Spleen (tissue), 11 donors: ENCODE measurements at regions not wholly inside any gene's neighbourhood (a gene's known extent, or its start where the extent isn't known, plus 50 kb on each side); places are given as distances from the start of the nearest gene placed in this dataset.
A peak's percentile ranks its signal among the peaks of the same experiment; 100 is the strongest.

Experiments
- DNase-seq: peaks from one replicate; pipeline ENCODE4 v3.0.0-alpha.2; 2020
- H3K27ac ChIP-seq, 8 donors: fragments of 200-600 bp; sonication (generic) in 7 of 8; 1 replicate in 4 of 8; 2 replicates in 4 of 8; pipeline versions ENCODE4 v1.5.0 to v1.8.0; 2016 to 2021; ENCODE audit warnings: inconsistent platforms in 4 of 8, mild to moderate bottlenecking in 4 of 8, moderate library complexity in 1 of 8
- H3K27me3 ChIP-seq, 7 donors: fragments of 200-600 bp; sonication (generic) in 6 of 7; replicated peaks in 1 of 7; 1 replicate in 4 of 7; 2 replicates in 3 of 7; pipeline versions ENCODE4 v1.5.0 to v1.8.0; 2016 to 2021; ENCODE audit warnings: inconsistent platforms in 3 of 7, mild to moderate bottlenecking in 1 of 7
- H3K36me3 ChIP-seq, 6 donors: fragments of 200-600 bp; sonication (generic) in 5 of 6; 1 replicate in 4 of 6; 2 replicates in 2 of 6; pipeline versions ENCODE4 v1.5.0 to v1.8.0; 2016 to 2021; ENCODE audit warnings: inconsistent platforms in 2 of 6
- H3K4me1 ChIP-seq, 6 donors: fragments of 200-600 bp; sonication (generic) in 5 of 6; 1 replicate in 3 of 6; 2 replicates in 3 of 6; pipeline versions ENCODE4 v1.5.0 to v1.8.0; 2016 to 2021; ENCODE audit warnings: inconsistent platforms in 3 of 6
- H3K4me3 ChIP-seq, 8 donors: fragments of 200-600 bp; sonication (generic) in 7 of 8; 1 replicate in 4 of 8; 2 replicates in 4 of 8; pipeline versions ENCODE4 v1.5.0 to v1.8.0; 2016 to 2021; ENCODE audit warnings: inconsistent platforms in 4 of 8, mild to moderate bottlenecking in 4 of 8, moderate library complexity in 2 of 8
- H3K9me3 ChIP-seq, 8 donors: fragments of 200-600 bp; sonication (generic) in 7 of 8; 1 replicate in 4 of 8; 2 replicates in 4 of 8; pipeline versions ENCODE4 v1.5.0 to v1.8.0; 2016 to 2021; ENCODE audit warnings: inconsistent platforms in 4 of 8
- CTCF ChIP-seq, 11 experiments: fragments of 200-600 bp in 7 of 11; fragments of 450-650 bp in 4 of 11; sonication (generic) in 4 of 11; IDR thresholded peaks in 8 of 11; conservative IDR thresholded peaks in 3 of 11; 1 replicate in 7 of 11; 2 replicates in 4 of 11; pipeline versions ENCODE4 v1.4.0 to v1.8.0; 2016 to 2021; ENCODE audit warnings: antibody characterized with exemption in 11 of 11, inconsistent platforms in 4 of 11, mild to moderate bottlenecking in 1 of 11
- POLR2A ChIP-seq, 3 donors: fragments of 450-650 bp; IDR thresholded peaks; one replicate each; pipeline ENCODE4 v1.5.1; 2017; ENCODE audit warnings: antibody characterized with exemption in 3 of 3, mild to moderate bottlenecking in 1 of 3
- POLR2AphosphoS5 ChIP-seq, 3 donors: sonication (generic); formaldehyde crosslinking; IDR thresholded peaks; one replicate each; pipeline ENCODE4 v1.5.1; 2017; ENCODE audit warnings: antibody characterized with exemption in 3 of 3
- WGBS, 5 donors: extraction: QIAGEN DNeasy Blood & Tissue Kit in 3 of 5; methylation state at CpG; one replicate each; pipeline versions ENCODE4 v1.1.5 to v1.1.7; 2013 to 2018; 5-methylcytosine and 5-hydroxymethylcytosine counted together
- intact Hi-C: fragments of 100-400 bp; cut with DNase I; formaldehyde crosslinking; loops from one replicate; pipeline ENCODE4 v1.15.0; 2023; ENCODE audit warnings: low total_unique reads
- donor health status: healthy with polysubstance abuse.
- donor health status: DM: no; HTN: no; CAD: no; lungs with moderate emphysema.
- donor health status: DM: no; HTN: no; CAD: no.
- donor health status: Bipolar disorder and iron deficiency.
- donor health status: healthy.
- donor health status: DM: no; HTN: no; CAD: no.
- donor health status: DM: yes; HTN: yes; CAD: no.

DNA sequence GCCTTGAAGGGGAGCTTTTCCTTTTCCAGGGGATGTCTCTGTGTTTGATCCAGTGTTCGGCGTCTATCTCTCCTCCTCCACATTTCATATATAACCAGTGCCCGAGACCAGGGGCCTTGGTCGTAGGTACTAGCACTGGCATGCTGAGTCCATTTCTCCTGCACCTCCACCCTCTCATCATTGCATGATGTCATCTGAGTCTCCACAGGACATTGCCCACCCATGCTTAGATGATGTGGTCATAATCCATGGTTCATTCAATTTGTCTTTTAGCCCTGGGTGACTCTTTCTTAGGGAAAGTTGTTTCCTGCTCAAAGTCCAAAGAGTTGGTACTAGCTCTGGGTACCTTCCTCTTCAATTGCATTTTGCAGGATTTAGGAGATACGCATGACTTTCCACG lies 328.1 kb downstream of the BCL11B start:
- Histone ChIP-seq H3K4me3 (no peak overlapping the region), H3K9me3 (no peaks in the 10 kb centered on the region), H3K27me3 (peaks cover 0 to 3% (median 0%) of the 10 kb centered on the region in 7 donors), H3K27ac (no peak overlapping the region), H3K36me3 (no peaks in the 10 kb centered on the region), H3K4me1 (no peaks in the 10 kb centered on the region)
- intact Hi-C loops, result no loop called here
- no peak for DNase-seq
- WGBS, 5 donors, result 79 to 97% (median 90%) methylated on average over 6 of the region's 6 CpGs
- TF ChIP-seq POLR2A (IDR thresholded peaks at IDR 0.05), result no peak
- no peak for TF ChIP-seq CTCF (IDR thresholded peaks at IDR 0.05 in 8 of 11, conservative IDR thresholded peaks at IDR 0.05 in 3 of 11)

- Histone ChIP-seq H3K9me3 (no peaks in the 10 kb centered on the region), H3K36me3 (no peaks in the 10 kb centered on the region), H3K4me3 (no peak overlapping the region), H3K27ac (no peak overlapping the region), H3K27me3 (peaks cover 0 to 3% (median 0%) of the 10 kb centered on the region in 7 donors), H3K4me1 (peaks cover 0 to 7% (median 0%) of the 10 kb centered on the region in 6 donors)
- 83 to 88% (median 86%) methylated on average over 5 of the region's 5 CpGs for WGBS, 5 donors
- no peak for DNase-seq
- intact Hi-C loops, result no loop called here
- TF ChIP-seq CTCF (IDR thresholded peaks at IDR 0.05 in 8 of 11, conservative IDR thresholded peaks at IDR 0.05 in 3 of 11), result no peak
- TF ChIP-seq POLR2A (IDR thresholded peaks at IDR 0.05), result no peak
- no peak for TF ChIP-seq POLR2AphosphoS5 (IDR thresholded peaks at IDR 0.05)
Measured at GRCh38 chr14:98944989-98945388, 327.0 kb downstream of the BCL11B start.

DNA sequence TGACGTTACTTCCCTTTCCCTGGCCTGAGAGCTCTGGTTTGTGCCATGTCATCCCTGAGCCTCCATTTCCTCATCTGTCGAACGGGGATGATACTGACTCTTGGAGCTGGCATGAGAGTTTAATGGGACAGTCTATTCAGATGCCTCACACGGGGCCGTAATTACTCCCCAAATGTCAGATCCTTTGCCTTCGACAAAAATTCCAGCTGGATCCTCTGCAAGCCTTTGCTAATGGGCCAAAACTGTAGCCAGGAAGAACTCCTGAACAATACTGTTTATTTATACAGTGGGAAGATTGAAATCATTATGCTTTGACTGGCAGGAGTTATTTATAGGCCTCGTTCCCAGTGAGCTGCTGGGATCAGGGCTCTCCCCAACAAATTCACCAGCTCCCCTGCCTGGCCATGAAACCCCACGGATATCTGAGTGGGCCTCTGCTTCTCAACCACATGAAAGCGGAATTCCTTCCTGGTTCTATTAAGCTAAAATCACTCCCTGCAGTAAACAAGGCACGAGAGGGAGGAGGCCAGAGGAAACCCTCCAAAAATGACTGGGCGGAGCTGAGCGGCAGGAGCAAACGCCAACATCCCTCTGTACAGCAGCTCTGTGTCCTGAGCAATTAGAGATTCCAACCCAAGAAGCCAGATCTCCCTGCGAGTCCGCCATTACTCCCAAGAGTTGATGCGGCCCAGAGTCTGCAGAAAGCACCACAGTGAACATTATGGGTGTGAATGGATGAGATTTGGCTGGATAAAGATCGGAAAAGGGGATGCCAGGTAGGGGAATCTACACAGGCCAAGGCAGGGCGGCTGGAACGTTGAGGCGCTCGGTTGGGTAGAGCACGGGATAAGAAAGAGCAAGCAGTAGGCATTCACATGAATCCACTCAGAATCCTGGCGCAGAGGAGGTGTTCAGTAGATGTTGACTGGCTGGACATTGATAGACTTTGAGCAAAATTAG lies 326.1 kb downstream of the BCL11B start:
- peak; percentile 51 for DNase-seq
- H3K4me1 ChIP-seq, result peaks cover 0 to 7% (median 0%) of the 10 kb centered on the region in 6 donors
- H3K27me3 ChIP-seq, result peaks cover 0 to 3% (median 0%) of the 10 kb centered on the region in 7 donors
- intact Hi-C loops, result no loop called here
- TF ChIP-seq POLR2AphosphoS5 (IDR thresholded peaks at IDR 0.05) (no peak), POLR2A (IDR thresholded peaks at IDR 0.05) (no peak), CTCF (IDR thresholded peaks at IDR 0.05 in 8 of 11, conservative IDR thresholded peaks at IDR 0.05 in 3 of 11) (no peak)
- H3K36me3 ChIP-seq, result no peaks in the 10 kb centered on the region
- 59 to 65% (median 62%) methylated on average over 23 of the region's 23 CpGs for WGBS, 5 donors
- H3K27ac ChIP-seq, result no peak overlapping the region
- H3K4me3 ChIP-seq, result no peak overlapping the region
- H3K9me3 ChIP-seq, result no peaks in the 10 kb centered on the region

DNA sequence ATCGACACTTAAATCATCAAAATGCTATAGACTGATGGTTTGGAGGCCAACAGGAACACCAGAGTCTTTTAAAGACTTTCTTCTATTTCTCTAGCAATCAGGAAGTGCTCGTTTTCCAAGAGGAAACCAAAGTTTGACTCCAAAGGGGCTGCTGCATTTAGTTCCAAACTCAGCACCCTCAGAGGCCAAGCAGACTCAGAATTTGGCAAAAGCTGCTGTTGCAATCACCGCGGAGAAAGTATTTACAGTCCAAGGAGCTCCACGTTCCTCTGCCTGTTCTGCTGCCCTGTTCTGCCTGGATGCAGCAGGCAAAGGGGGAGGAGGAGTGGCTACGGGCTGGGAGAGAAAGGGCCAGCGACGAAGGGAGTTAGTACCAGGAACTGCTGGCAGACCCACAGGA lies 325.1 kb downstream of the BCL11B start:
- WGBS, 5 donors, result 39 to 47% (median 42%) methylated on average over 8 of the region's 8 CpGs
- no peaks in the 10 kb centered on the region for H3K9me3 ChIP-seq
- H3K27me3 ChIP-seq, result peaks cover 0 to 3% (median 0%) of the 10 kb centered on the region in 7 donors
- intact Hi-C loops, result no loop called here
- no peaks in the 10 kb centered on the region for H3K36me3 ChIP-seq
- no peak overlapping the region for H3K4me3 ChIP-seq
- TF ChIP-seq CTCF (IDR thresholded peaks at IDR 0.05 in 8 of 11, conservative IDR thresholded peaks at IDR 0.05 in 3 of 11), result no peak
- TF ChIP-seq POLR2AphosphoS5 (IDR thresholded peaks at IDR 0.05), result no peak
- no peak for TF ChIP-seq POLR2A (IDR thresholded peaks at IDR 0.05)
- H3K27ac ChIP-seq, result no peak overlapping the region
- H3K4me1 ChIP-seq, result peaks cover 0 to 7% (median 0%) of the 10 kb centered on the region in 6 donors
- DNase-seq, result peak; percentile 31
